PC-3 (cell line): ENCODE measurements at regions not wholly inside any gene's neighbourhood (a gene's known extent, or its start where the extent isn't known, plus 50 kb on each side); places are given as distances from the start of the nearest gene placed in this dataset.

Experiments used
- ATAC-seq: fragments of 200-7000 bp; cut with Tn5 transposase; 2 replicates; pipeline ENCODE4 v1.9.1; 2020; ENCODE audit warnings: mild to moderate bottlenecking, moderate library complexity
- BruUV-seq: library from RNA; stranded (reverse); fragments of 400-500 nt; replicated peaks from 2 replicates; lab custom pipeline; 2021; lab: Mats Ljungman, UMichigan
- CTCF ChIA-PET: fragments of 300-600 bp; sonication (Branson Sonifier 250); formaldehyde crosslinking; loops from one replicate; lab custom pipeline; 2022; ENCODE audit warnings: antibody characterized with exemption; lab: Charles Lee
- POLR2A ChIA-PET: fragments of 300-600 bp; sonication (Branson Sonifier 250); formaldehyde crosslinking; loops from one replicate; lab custom pipeline; 2022; ENCODE audit warnings: antibody characterized with exemption; ENCODE audit not compliant: unreplicated experiment; lab: Charles Lee
- DNase-seq: peaks from one replicate; pipeline ENCODE4 v3.0.0-alpha.2; 2015
- H2AFZ ChIP-seq: fragments of 300-600 bp; sonication (generic); 2 replicates; pipeline ENCODE4 v1.6.0; 2016; ENCODE audit warnings: antibody characterized with exemption, low read length
- H3F3A ChIP-seq: fragments of 300-600 bp; sonication (generic); one replicate; pipeline ENCODE4 v1.6.0; 2017; ENCODE audit warnings: antibody characterized with exemption, low read length, control low read depth, mild to moderate bottlenecking; ENCODE audit not compliant: unreplicated experiment
- H3K27ac ChIP-seq: fragments of 300-600 bp; sonication (generic); 2 replicates; pipeline ENCODE4 v1.5.1; 2016; ENCODE audit warnings: mild to moderate bottlenecking, low read length
- H3K27me3 ChIP-seq: fragments of 300-600 bp; sonication (generic); 2 replicates; pipeline ENCODE4 v1.6.1; 2016; ENCODE audit warnings: low read length, mixed read lengths
- H3K36me3 ChIP-seq: fragments of 300-600 bp; sonication (generic); 2 replicates; pipeline ENCODE4 v1.6.1; 2016; ENCODE audit warnings: low read depth, mixed run types, low read length, mixed read lengths
- H3K4me1 ChIP-seq: fragments of 300-600 bp; sonication (generic); 2 replicates; pipeline ENCODE4 v1.5.1; 2016; ENCODE audit warnings: low read length; ENCODE audit not compliant: insufficient read depth
- H3K4me2 ChIP-seq: fragments of 300-600 bp; sonication (generic); 2 replicates; pipeline ENCODE4 v1.6.0; 2016; ENCODE audit warnings: low read length
- H3K4me3 ChIP-seq: fragments of 300-600 bp; sonication (generic); 2 replicates; pipeline ENCODE4 v1.5.1; 2016; ENCODE audit warnings: mild to moderate bottlenecking, low read length, mixed read lengths
- H3K79me2 ChIP-seq: fragments of 300-600 bp; sonication (generic); 2 replicates; pipeline ENCODE4 v1.6.1; 2017; ENCODE audit warnings: low read length, mixed read lengths
- H3K9ac ChIP-seq: fragments of 300-600 bp; sonication (generic); 2 replicates; pipeline ENCODE4 v1.6.0; 2016; ENCODE audit warnings: mild to moderate bottlenecking, low read length
- H3K9me2 ChIP-seq: fragments of 300-600 bp; sonication (generic); replicated peaks from 2 replicates; pipeline ENCODE4 v1.6.1; 2016; ENCODE audit warnings: mixed run types, low read length, mixed read lengths
- H3K9me3 ChIP-seq: fragments of 300-600 bp; sonication (generic); 2 replicates; pipeline ENCODE4 v1.6.1; 2016; ENCODE audit warnings: low read length, mixed read lengths
- H4K20me1 ChIP-seq: fragments of 300-600 bp; sonication (generic); 2 replicates; pipeline ENCODE4 v1.6.1; 2016; ENCODE audit warnings: low read length, mixed read lengths
- EZH2 ChIP-seq: fragments of 300-600 bp; sonication (generic); IDR thresholded peaks from one replicate; pipeline ENCODE4 v1.6.1; 2017; ENCODE audit warnings: antibody characterized with exemption, mild to moderate bottlenecking, low read length; ENCODE audit not compliant: unreplicated experiment
- EZH2phosphoT487 ChIP-seq: fragments of 300-600 bp; sonication (generic); IDR thresholded peaks from 2 replicates; pipeline ENCODE4 v1.6.1; 2018; ENCODE audit warnings: mild to moderate bottlenecking, antibody characterized with exemption, low read length, borderline replicate concordance
- intact Hi-C: fragments of 100-400 bp; cut with micrococcal nuclease; formaldehyde crosslinking; loops from 2 replicates; pipeline ENCODE4 v1.9.0; 2023
- TF ChIP-seq, protein P1 (sequence below): fragments of 300-600 bp; sonication (generic); conservative IDR thresholded peaks from 2 replicates; pipeline ENCODE4 v1.5.1; 2017; ENCODE audit warnings: antibody characterized with exemption, low read depth, mild to moderate bottlenecking, low read length

GRCh38 chr4:182090186-182090585 lies 153.0 kb upstream of the TENM3 start:
- no peaks in the 10 kb centered on the region for H3K27me3 ChIP-seq
- H3K9me2 ChIP-seq: no peaks in the 10 kb centered on the region
- DNase-seq: no peak
- no TSS peak for BruUV-seq
- H3K9me3 ChIP-seq: no peaks in the 10 kb centered on the region
- H3K4me2 ChIP-seq: no peak overlapping the region
- H3K4me1 ChIP-seq: no peaks in the 10 kb centered on the region
- no peaks in the 10 kb centered on the region for H3K79me2 ChIP-seq
- no peak overlapping the region for H2AFZ ChIP-seq
- intact Hi-C loops: no loop called here
- ChIA-PET CTCF (no interaction called here), POLR2A (no interaction called here)
- H3K36me3 ChIP-seq: no peaks in the 10 kb centered on the region
- no peak for ATAC-seq
- no peak overlapping the region for H3K27ac ChIP-seq
- TF ChIP-seq EZH2phosphoT487 (no peak), EZH2 (no peak)
- TF ChIP-seq, protein P1, sequence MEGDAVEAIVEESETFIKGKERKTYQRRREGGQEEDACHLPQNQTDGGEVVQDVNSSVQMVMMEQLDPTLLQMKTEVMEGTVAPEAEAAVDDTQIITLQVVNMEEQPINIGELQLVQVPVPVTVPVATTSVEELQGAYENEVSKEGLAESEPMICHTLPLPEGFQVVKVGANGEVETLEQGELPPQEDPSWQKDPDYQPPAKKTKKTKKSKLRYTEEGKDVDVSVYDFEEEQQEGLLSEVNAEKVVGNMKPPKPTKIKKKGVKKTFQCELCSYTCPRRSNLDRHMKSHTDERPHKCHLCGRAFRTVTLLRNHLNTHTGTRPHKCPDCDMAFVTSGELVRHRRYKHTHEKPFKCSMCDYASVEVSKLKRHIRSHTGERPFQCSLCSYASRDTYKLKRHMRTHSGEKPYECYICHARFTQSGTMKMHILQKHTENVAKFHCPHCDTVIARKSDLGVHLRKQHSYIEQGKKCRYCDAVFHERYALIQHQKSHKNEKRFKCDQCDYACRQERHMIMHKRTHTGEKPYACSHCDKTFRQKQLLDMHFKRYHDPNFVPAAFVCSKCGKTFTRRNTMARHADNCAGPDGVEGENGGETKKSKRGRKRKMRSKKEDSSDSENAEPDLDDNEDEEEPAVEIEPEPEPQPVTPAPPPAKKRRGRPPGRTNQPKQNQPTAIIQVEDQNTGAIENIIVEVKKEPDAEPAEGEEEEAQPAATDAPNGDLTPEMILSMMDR: no peak
- no peaks in the 10 kb centered on the region for H3F3A ChIP-seq
- H4K20me1 ChIP-seq: no peaks in the 10 kb centered on the region
- no peak overlapping the region for H3K4me3 ChIP-seq
- H3K9ac ChIP-seq: no peak overlapping the region

- Histone ChIP-seq H3K4me2 (no peak overlapping the region), H3K27ac (no peak overlapping the region), H3K9me3 (no peaks in the 10 kb centered on the region), H3K4me3 (no peak overlapping the region), H4K20me1 (no peaks in the 10 kb centered on the region), H3F3A (no peaks in the 10 kb centered on the region), H3K9ac (no peak overlapping the region), H3K36me3 (no peaks in the 10 kb centered on the region), H3K4me1 (no peaks in the 10 kb centered on the region), H2AFZ (no peak overlapping the region), H3K79me2 (no peaks in the 10 kb centered on the region), H3K9me2 (no peaks in the 10 kb centered on the region), H3K27me3 (no peaks in the 10 kb centered on the region)
- ChIA-PET CTCF (no interaction called here), POLR2A (no interaction called here)
- intact Hi-C loops: no loop called here
- no peak for DNase-seq
- no peak for TF ChIP-seq EZH2phosphoT487
- TF ChIP-seq EZH2: no peak
- TF ChIP-seq, protein P1: no peak
- no peak for ATAC-seq
- BruUV-seq: no TSS peak
Measured at GRCh38 chr4:182091128-182091527, 152.1 kb upstream of the TENM3 start.

GRCh38 chr4:182093431-182093831 lies 149.8 kb upstream of the TENM3 start:
- no peak for DNase-seq
- Histone ChIP-seq H3K27ac (no peak overlapping the region), H3K9ac (no peak overlapping the region), H3F3A (no peaks in the 10 kb centered on the region), H3K79me2 (no peaks in the 10 kb centered on the region), H3K36me3 (no peaks in the 10 kb centered on the region), H3K27me3 (no peaks in the 10 kb centered on the region), H3K9me3 (no peaks in the 10 kb centered on the region), H4K20me1 (no peaks in the 10 kb centered on the region), H3K4me3 (no peak overlapping the region), H2AFZ (no peak overlapping the region), H3K9me2 (no peaks in the 10 kb centered on the region), H3K4me1 (no peaks in the 10 kb centered on the region), H3K4me2 (no peak overlapping the region)
- POLR2A ChIA-PET: no interaction called here
- intact Hi-C loops: no loop called here
- BruUV-seq: no TSS peak
- ATAC-seq: no peak
- CTCF ChIA-PET: no interaction called here
- TF ChIP-seq, protein P1: no peak
- TF ChIP-seq EZH2phosphoT487 (no peak), EZH2 (no peak)
